ENCODE measurements at regions not wholly inside any gene's neighbourhood (a gene's known extent, or its start where the extent isn't known, plus 50 kb on each side); places are given as distances from the start of the nearest gene placed in this dataset.

GRCh38 chr1:224811564-224811963 lies 117.9 kb upstream of the DNAH14 start:
- TF ChIP-seq CTCF (IDR thresholded peaks at IDR 0.05): no peak
- TF ChIP-seq ZFX (IDR thresholded peaks at IDR 0.05; ENCODE audit: borderline replicate concordance): no peak
